HepG2 (cell line): ENCODE measurements at regions not wholly inside any gene's neighbourhood (a gene's known extent, or its start where the extent isn't known, plus 50 kb on each side); places are given as distances from the start of the nearest gene placed in this dataset.

Experiments used
- DDIT3 ChIP-seq: sonication (generic); formaldehyde crosslinking; IDR thresholded peaks from 2 replicates; pipeline ENCODE4 v1.4.0; 2020; ENCODE audit warnings: mild to moderate bottlenecking, missing genetic modification reagents
- GABPB1 ChIP-seq: IDR thresholded peaks from 2 replicates; pipeline ENCODE4 v1.6.1; 2016; ENCODE audit warnings: mild to moderate bottlenecking, missing genetic modification reagents, moderate library complexity, missing compliant biosample characterization
- HCFC1 ChIP-seq: fragments of 150-350 bp; IDR thresholded peaks from 2 replicates; pipeline ENCODE4 v1.6.1; 2014; ENCODE audit warnings: low read depth, low read length
- ISX ChIP-seq: sonication (generic); formaldehyde crosslinking; conservative IDR thresholded peaks from 2 replicates; pipeline ENCODE4 v1.5.0; 2020; ENCODE audit warnings: missing genetic modification reagents
- KDM2A ChIP-seq: sonication (generic); formaldehyde crosslinking; IDR thresholded peaks from 2 replicates; pipeline ENCODE4 v1.4.0; 2020; ENCODE audit warnings: low read depth, missing genetic modification reagents, borderline replicate concordance
- MAFK ChIP-seq, 2 experiments: IDR thresholded peaks in 1 of 2; conservative IDR thresholded peaks in 1 of 2; 2 replicates each; pipeline ENCODE4 v1.6.1; 2011; ENCODE audit warnings: improper control_type of control experiment in 2 of 2, low read length in 2 of 2
- NR2C2 ChIP-seq: sonication (generic); formaldehyde crosslinking; IDR thresholded peaks from 2 replicates; pipeline ENCODE4 v1.4.0; 2020; ENCODE audit warnings: missing genetic modification reagents, mild to moderate bottlenecking, moderate library complexity, borderline replicate concordance
- PRDM4 ChIP-seq: sonication (generic); formaldehyde crosslinking; IDR thresholded peaks from 2 replicates; pipeline ENCODE4 v1.9.0; 2021; ENCODE audit warnings: missing genetic modification reagents, borderline replicate concordance
- PREB ChIP-seq: sonication (generic); formaldehyde crosslinking; IDR thresholded peaks from 2 replicates; pipeline ENCODE4 v1.4.0; 2020; ENCODE audit warnings: missing genetic modification reagents
- SNAPC2 ChIP-seq: sonication (generic); formaldehyde crosslinking; IDR thresholded peaks from 2 replicates; pipeline ENCODE4 v1.8.1; 2022; ENCODE audit warnings: mild to moderate bottlenecking, missing genetic modification reagents
- ZBTB3 ChIP-seq: sonication (generic); formaldehyde crosslinking; IDR thresholded peaks from 2 replicates; pipeline ENCODE4 v1.4.0; 2020; ENCODE audit warnings: low read depth, mild to moderate bottlenecking, moderate library complexity, missing genetic modification reagents, borderline replicate concordance
- ZBTB43 ChIP-seq: sonication (generic); formaldehyde crosslinking; conservative IDR thresholded peaks from 2 replicates; pipeline ENCODE4 v1.4.0; 2020; ENCODE audit warnings: missing genetic modification reagents
- ZBTB49 ChIP-seq: sonication (generic); formaldehyde crosslinking; IDR thresholded peaks from 2 replicates; pipeline ENCODE4 v1.4.0; 2020; ENCODE audit warnings: missing genetic modification reagents, borderline replicate concordance
- ZFX ChIP-seq: sonication (generic); formaldehyde crosslinking; IDR thresholded peaks from 2 replicates; pipeline ENCODE4 v1.4.0; 2020; ENCODE audit warnings: mild to moderate bottlenecking, low read depth, missing genetic modification reagents, moderate library complexity
- ZFY ChIP-seq: sonication (generic); formaldehyde crosslinking; IDR thresholded peaks from 2 replicates; pipeline ENCODE4 v1.4.0; 2020; ENCODE audit warnings: missing genetic modification reagents
- ZNF232 ChIP-seq: sonication (generic); formaldehyde crosslinking; IDR thresholded peaks from 2 replicates; pipeline ENCODE4 v1.4.0; 2020; ENCODE audit warnings: missing genetic modification reagents, borderline replicate concordance
- ZNF3 ChIP-seq: IDR thresholded peaks from 2 replicates; pipeline ENCODE4 v1.7.0; 2017; ENCODE audit warnings: inconsistent platforms
- ZNF574 ChIP-seq: sonication (generic); formaldehyde crosslinking; IDR thresholded peaks from 2 replicates; pipeline ENCODE4 v1.4.0; 2020; ENCODE audit warnings: missing genetic modification reagents

GRCh38 chr6:149176971-149177667, 140.4 kb upstream of the TAB2 start (continued):
- TF ChIP-seq ZFX (CRISPR knock-in tag): no peak
- no peak for TF ChIP-seq PRDM4 (CRISPR knock-in tag)
- peak; percentile 99 for TF ChIP-seq ZNF232 (CRISPR knock-in tag)
- TF ChIP-seq ZNF3: no peak
- TF ChIP-seq ISX (CRISPR knock-in tag): no peak
- no peak for TF ChIP-seq DDIT3 (CRISPR knock-in tag)
- 0 out of 2 replicates have a peak, but pooled peaks have one; percentile 22 for TF ChIP-seq ZNF574
- no peak for TF ChIP-seq SNAPC2 (CRISPR knock-in tag)
- no peak for TF ChIP-seq KDM2A (CRISPR knock-in tag)
- TF ChIP-seq PREB (CRISPR knock-in tag): no peak
- no peak for TF ChIP-seq MAFK (conservative IDR thresholded peaks at IDR 0.05 in 1 of 2, IDR thresholded peaks at IDR 0.05 in 1 of 2; ENCODE audit: low read length in 2 of 2)
- TF ChIP-seq ZFY (CRISPR knock-in tag): no peak
- TF ChIP-seq HCFC1: no peak
- no peak for TF ChIP-seq ZBTB49 (CRISPR knock-in tag)
- no peak for TF ChIP-seq GABPB1
- no peak for TF ChIP-seq ZBTB43 (CRISPR knock-in tag)
- TF ChIP-seq ZBTB3: no peak
- TF ChIP-seq NR2C2 (CRISPR knock-in tag): no peak; the same call in 1 of the 2 replicates
